ENCODE measurements at regions not wholly inside any gene's neighbourhood (a gene's known extent, or its start where the extent isn't known, plus 50 kb on each side); places are given as distances from the start of the nearest gene placed in this dataset.

DNA sequence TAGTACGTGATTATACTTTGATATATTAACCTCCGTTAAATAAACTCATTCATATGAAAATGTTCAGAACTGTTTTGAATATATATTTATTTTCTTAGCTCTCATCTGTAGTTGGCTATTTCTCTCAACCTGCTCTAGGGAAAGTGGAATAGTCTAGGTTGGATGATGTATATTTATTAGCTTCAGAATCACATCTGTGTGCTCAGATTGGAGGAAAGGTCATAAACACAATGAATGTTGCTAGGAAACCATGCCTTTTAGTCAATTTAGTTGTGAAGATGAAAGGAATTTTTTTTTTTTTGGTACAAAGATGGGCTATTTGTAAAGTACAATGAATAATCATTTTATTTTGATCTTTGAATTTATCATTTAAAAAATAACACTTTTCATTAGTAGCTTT is 439.1 kb downstream of the FOXG1 start (continued):
- TF ChIP-seq CSDE1 (IDR thresholded peaks at IDR 0.05) (no peak), PYGO2 (tag; IDR thresholded peaks at IDR 0.05) (no peak), HOXB6 (CRISPR knock-in tag; IDR thresholded peaks at IDR 0.05; ENCODE audit: borderline replicate concordance) (no peak), SMAD2 (IDR thresholded peaks at IDR 0.05; ENCODE audit: low read depth, low read length) (no peak), ZNF143 (CRISPR knock-in tag; IDR thresholded peaks at IDR 0.05) (no peak)
- TF ChIP-seq, protein P1, sequence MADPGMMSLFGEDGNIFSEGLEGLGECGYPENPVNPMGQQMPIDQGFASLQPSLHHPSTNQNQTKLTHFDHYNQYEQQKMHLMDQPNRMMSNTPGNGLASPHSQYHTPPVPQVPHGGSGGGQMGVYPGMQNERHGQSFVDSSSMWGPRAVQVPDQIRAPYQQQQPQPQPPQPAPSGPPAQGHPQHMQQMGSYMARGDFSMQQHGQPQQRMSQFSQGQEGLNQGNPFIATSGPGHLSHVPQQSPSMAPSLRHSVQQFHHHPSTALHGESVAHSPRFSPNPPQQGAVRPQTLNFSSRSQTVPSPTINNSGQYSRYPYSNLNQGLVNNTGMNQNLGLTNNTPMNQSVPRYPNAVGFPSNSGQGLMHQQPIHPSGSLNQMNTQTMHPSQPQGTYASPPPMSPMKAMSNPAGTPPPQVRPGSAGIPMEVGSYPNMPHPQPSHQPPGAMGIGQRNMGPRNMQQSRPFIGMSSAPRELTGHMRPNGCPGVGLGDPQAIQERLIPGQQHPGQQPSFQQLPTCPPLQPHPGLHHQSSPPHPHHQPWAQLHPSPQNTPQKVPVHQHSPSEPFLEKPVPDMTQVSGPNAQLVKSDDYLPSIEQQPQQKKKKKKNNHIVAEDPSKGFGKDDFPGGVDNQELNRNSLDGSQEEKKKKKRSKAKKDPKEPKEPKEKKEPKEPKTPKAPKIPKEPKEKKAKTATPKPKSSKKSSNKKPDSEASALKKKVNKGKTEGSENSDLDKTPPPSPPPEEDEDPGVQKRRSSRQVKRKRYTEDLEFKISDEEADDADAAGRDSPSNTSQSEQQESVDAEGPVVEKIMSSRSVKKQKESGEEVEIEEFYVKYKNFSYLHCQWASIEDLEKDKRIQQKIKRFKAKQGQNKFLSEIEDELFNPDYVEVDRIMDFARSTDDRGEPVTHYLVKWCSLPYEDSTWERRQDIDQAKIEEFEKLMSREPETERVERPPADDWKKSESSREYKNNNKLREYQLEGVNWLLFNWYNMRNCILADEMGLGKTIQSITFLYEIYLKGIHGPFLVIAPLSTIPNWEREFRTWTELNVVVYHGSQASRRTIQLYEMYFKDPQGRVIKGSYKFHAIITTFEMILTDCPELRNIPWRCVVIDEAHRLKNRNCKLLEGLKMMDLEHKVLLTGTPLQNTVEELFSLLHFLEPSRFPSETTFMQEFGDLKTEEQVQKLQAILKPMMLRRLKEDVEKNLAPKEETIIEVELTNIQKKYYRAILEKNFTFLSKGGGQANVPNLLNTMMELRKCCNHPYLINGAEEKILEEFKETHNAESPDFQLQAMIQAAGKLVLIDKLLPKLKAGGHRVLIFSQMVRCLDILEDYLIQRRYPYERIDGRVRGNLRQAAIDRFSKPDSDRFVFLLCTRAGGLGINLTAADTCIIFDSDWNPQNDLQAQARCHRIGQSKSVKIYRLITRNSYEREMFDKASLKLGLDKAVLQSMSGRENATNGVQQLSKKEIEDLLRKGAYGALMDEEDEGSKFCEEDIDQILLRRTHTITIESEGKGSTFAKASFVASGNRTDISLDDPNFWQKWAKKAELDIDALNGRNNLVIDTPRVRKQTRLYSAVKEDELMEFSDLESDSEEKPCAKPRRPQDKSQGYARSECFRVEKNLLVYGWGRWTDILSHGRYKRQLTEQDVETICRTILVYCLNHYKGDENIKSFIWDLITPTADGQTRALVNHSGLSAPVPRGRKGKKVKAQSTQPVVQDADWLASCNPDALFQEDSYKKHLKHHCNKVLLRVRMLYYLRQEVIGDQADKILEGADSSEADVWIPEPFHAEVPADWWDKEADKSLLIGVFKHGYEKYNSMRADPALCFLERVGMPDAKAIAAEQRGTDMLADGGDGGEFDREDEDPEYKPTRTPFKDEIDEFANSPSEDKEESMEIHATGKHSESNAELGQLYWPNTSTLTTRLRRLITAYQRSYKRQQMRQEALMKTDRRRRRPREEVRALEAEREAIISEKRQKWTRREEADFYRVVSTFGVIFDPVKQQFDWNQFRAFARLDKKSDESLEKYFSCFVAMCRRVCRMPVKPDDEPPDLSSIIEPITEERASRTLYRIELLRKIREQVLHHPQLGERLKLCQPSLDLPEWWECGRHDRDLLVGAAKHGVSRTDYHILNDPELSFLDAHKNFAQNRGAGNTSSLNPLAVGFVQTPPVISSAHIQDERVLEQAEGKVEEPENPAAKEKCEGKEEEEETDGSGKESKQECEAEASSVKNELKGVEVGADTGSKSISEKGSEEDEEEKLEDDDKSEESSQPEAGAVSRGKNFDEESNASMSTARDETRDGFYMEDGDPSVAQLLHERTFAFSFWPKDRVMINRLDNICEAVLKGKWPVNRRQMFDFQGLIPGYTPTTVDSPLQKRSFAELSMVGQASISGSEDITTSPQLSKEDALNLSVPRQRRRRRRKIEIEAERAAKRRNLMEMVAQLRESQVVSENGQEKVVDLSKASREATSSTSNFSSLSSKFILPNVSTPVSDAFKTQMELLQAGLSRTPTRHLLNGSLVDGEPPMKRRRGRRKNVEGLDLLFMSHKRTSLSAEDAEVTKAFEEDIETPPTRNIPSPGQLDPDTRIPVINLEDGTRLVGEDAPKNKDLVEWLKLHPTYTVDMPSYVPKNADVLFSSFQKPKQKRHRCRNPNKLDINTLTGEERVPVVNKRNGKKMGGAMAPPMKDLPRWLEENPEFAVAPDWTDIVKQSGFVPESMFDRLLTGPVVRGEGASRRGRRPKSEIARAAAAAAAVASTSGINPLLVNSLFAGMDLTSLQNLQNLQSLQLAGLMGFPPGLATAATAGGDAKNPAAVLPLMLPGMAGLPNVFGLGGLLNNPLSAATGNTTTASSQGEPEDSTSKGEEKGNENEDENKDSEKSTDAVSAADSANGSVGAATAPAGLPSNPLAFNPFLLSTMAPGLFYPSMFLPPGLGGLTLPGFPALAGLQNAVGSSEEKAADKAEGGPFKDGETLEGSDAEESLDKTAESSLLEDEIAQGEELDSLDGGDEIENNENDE (IDR thresholded peaks at IDR 0.05; ENCODE audit: low read depth, low read length): no peak
